OCI-LY1 (cell line): ENCODE measurements at regions not wholly inside any gene's neighbourhood (a gene's known extent, or its start where the extent isn't known, plus 50 kb on each side); places are given as distances from the start of the nearest gene placed in this dataset.

ENCODE experiments used
- H2AFZ ChIP-seq: fragments of 200-600 bp; sonication (generic), shearing (Covaris generic); 2 replicates; pipeline ENCODE4 v1.6.0; 2014; ENCODE audit warnings: antibody characterized with exemption, mild to moderate bottlenecking, low read length
- H3F3A ChIP-seq: fragments of 200-600 bp; sonication (generic), shearing (Covaris generic); 2 replicates; pipeline ENCODE4 v1.6.0; 2014; ENCODE audit warnings: mild to moderate bottlenecking, antibody characterized with exemption, low read length, moderate library complexity; ENCODE audit not compliant: insufficient read depth
- H3K27ac ChIP-seq: fragments of 200-600 bp; sonication (generic); 2 replicates; pipeline ENCODE4 v1.5.1; 2014; ENCODE audit warnings: low read length, mixed run types, mild to moderate bottlenecking, low read depth; ENCODE audit not compliant: poor library complexity, severe bottlenecking
- H3K27me3 ChIP-seq: fragments of 200-600 bp; sonication (generic); 2 replicates; pipeline ENCODE4 v1.6.0; 2014; ENCODE audit warnings: antibody characterized with exemption, mild to moderate bottlenecking, low read length, moderate library complexity; ENCODE audit not compliant: insufficient read depth
- H3K36me3 ChIP-seq: fragments of 200-600 bp; sonication (generic); 2 replicates; pipeline ENCODE4 v1.6.1; 2014; ENCODE audit warnings: mild to moderate bottlenecking, antibody characterized with exemption, low read length, moderate library complexity, mixed read lengths; ENCODE audit not compliant: insufficient read depth
- H3K4me1 ChIP-seq: fragments of 200-600 bp; sonication (generic); 2 replicates; pipeline ENCODE4 v1.5.1; 2014; ENCODE audit warnings: mild to moderate bottlenecking, low read length, moderate library complexity; ENCODE audit not compliant: insufficient read depth, severe bottlenecking
- H3K4me2 ChIP-seq: fragments of 200-600 bp; sonication (generic), shearing (Covaris generic); 2 replicates; pipeline ENCODE4 v1.6.1; 2014; ENCODE audit warnings: low read length
- H3K4me3 ChIP-seq: fragments of 200-600 bp; sonication (generic); 2 replicates; pipeline ENCODE4 v1.5.1; 2014; ENCODE audit warnings: low read length, low read depth, mild to moderate bottlenecking, mixed read lengths; ENCODE audit not compliant: poor library complexity, severe bottlenecking
- H3K79me2 ChIP-seq: fragments of 200-600 bp; shearing (Covaris generic); 2 replicates; pipeline ENCODE4 v1.6.1; 2016; ENCODE audit warnings: mixed run types, low read length, mixed read lengths; ENCODE audit not compliant: insufficient read depth
- H3K9ac ChIP-seq: fragments of 200-600 bp; sonication (generic), shearing (Covaris generic); 2 replicates; pipeline ENCODE4 v1.6.1; 2014; ENCODE audit warnings: mild to moderate bottlenecking, low read length, mixed read lengths
- H3K9me2 ChIP-seq: fragments of 200-600 bp; sonication (generic), shearing (Covaris generic); 2 replicates; pipeline ENCODE4 v1.6.1; 2014; ENCODE audit warnings: low read depth, mild to moderate bottlenecking, low read length, mixed read lengths
- H3K9me3 ChIP-seq: fragments of 200-600 bp; shearing (Covaris generic); 2 replicates; pipeline ENCODE4 v1.6.1; 2014; ENCODE audit warnings: low read length, mixed read lengths
- H4K20me1 ChIP-seq: fragments of 200-600 bp; sonication (generic), shearing (Covaris generic); 2 replicates; pipeline ENCODE4 v1.6.0; 2016; ENCODE audit warnings: mild to moderate bottlenecking, low read length; ENCODE audit not compliant: insufficient read depth
- CTCF ChIP-seq: fragments of 200-600 bp; sonication (generic), shearing (Covaris generic); IDR thresholded peaks from 2 replicates; pipeline ENCODE4 v1.5.1; 2017; ENCODE audit warnings: mild to moderate bottlenecking, antibody characterized with exemption, low read length, moderate library complexity, mixed read lengths
- EZH2 ChIP-seq: fragments of 200-600 bp; sonication (generic), shearing (Covaris generic); IDR thresholded peaks from 2 replicates; pipeline ENCODE4 v1.8.0; 2017; ENCODE audit warnings: borderline replicate concordance, mixed run types, mild to moderate bottlenecking, antibody characterized with exemption, low read length, moderate library complexity, mixed read lengths

GRCh38 chr22:25383892-25384291 lies 164.5 kb downstream of the CRYBB2 start:
- Histone ChIP-seq H3K27me3 (peaks cover 11% of the 10 kb centered on the region; the same call in 1 of the 2 replicates), H2AFZ (no peak overlapping the region), H3K9me2 (no peaks in the 10 kb centered on the region), H3K36me3 (no peaks in the 10 kb centered on the region), H3K9me3 (no peaks in the 10 kb centered on the region), H3K79me2 (no peaks in the 10 kb centered on the region), H3K9ac (no peak overlapping the region), H3K4me2 (no peak overlapping the region), H3K4me3 (no peak overlapping the region), H3K4me1 (no peaks in the 10 kb centered on the region), H3K27ac (no peak overlapping the region), H3F3A (no peaks in the 10 kb centered on the region), H4K20me1 (no peaks in the 10 kb centered on the region)
- TF ChIP-seq EZH2 (no peak), CTCF (no peak)

- no peaks in the 10 kb centered on the region for H3K9me2 ChIP-seq
- no peak overlapping the region for H3K9ac ChIP-seq
- H3K79me2 ChIP-seq: no peaks in the 10 kb centered on the region
- H3K27ac ChIP-seq: no peak overlapping the region
- H3F3A ChIP-seq: no peaks in the 10 kb centered on the region
- no peak overlapping the region for H3K4me2 ChIP-seq
- no peaks in the 10 kb centered on the region for H4K20me1 ChIP-seq
- no peak overlapping the region for H2AFZ ChIP-seq
- H3K9me3 ChIP-seq: no peaks in the 10 kb centered on the region
- H3K27me3 ChIP-seq: 0 out of 2 replicates have a peak, but pooled peaks cover 7% of the 10 kb centered on the region
- H3K4me3 ChIP-seq: no peak overlapping the region
- TF ChIP-seq EZH2 (no peak), CTCF (no peak)
- no peaks in the 10 kb centered on the region for H3K36me3 ChIP-seq
- H3K4me1 ChIP-seq: no peaks in the 10 kb centered on the region
Observed at GRCh38 chr22:25386538-25386884, 167.1 kb downstream of the CRYBB2 start.

- no peak overlapping the region for H3K4me3 ChIP-seq
- no peaks in the 10 kb centered on the region for H3K36me3 ChIP-seq
- H3K27me3 ChIP-seq: 0 out of 2 replicates have a peak, but pooled peaks cover 7% of the 10 kb centered on the region
- no peak overlapping the region for H2AFZ ChIP-seq
- no peak overlapping the region for H3K9ac ChIP-seq
- H3K79me2 ChIP-seq: no peaks in the 10 kb centered on the region
- no peaks in the 10 kb centered on the region for H3K4me1 ChIP-seq
- H3K27ac ChIP-seq: no peak overlapping the region
- no peak overlapping the region for H3K4me2 ChIP-seq
- no peaks in the 10 kb centered on the region for H4K20me1 ChIP-seq
- H3K9me2 ChIP-seq: no peaks in the 10 kb centered on the region
- no peaks in the 10 kb centered on the region for H3F3A ChIP-seq
- no peak for TF ChIP-seq CTCF
- TF ChIP-seq EZH2: no peak
- H3K9me3 ChIP-seq: no peaks in the 10 kb centered on the region
Observed at GRCh38 chr22:25388415-25388814, 169.0 kb downstream of the CRYBB2 start.
